AG04450 (cell line): ENCODE measurements at regions not wholly inside any gene's neighbourhood (a gene's known extent, or its start where the extent isn't known, plus 50 kb on each side); places are given as distances from the start of the nearest gene placed in this dataset.

Experiments used
- CTCF ChIA-PET: fragments of 300-600, 350-600 bp; formaldehyde crosslinking; extraction: SDS; loops from one replicate; lab custom pipeline; 2022; ENCODE audit warnings: antibody characterized with exemption, inconsistent platforms; lab: Charles Lee
- POLR2A ChIA-PET: fragments of 350-600 bp; formaldehyde crosslinking; extraction: SDS; loops from one replicate; lab custom pipeline; 2021; ENCODE audit warnings: antibody characterized with exemption, inconsistent platforms; lab: Yijun Ruan, JAX
- DNase-seq: peaks from one replicate; pipeline ENCODE4 v3.0.0-alpha.2; 2011; ENCODE audit warnings: low read depth, low spot score
- H3K27ac ChIP-seq: one replicate; pipeline ENCODE4 v1.5.1; 2012; ENCODE audit warnings: low read depth, low read length, control low read depth
- H3K27me3 ChIP-seq: one replicate; pipeline ENCODE4 v1.6.0; 2012; ENCODE audit warnings: low read length; ENCODE audit not compliant: control insufficient read depth, insufficient read depth
- H3K4me3 ChIP-seq: 2 replicates; pipeline ENCODE4 v1.5.1; 2011; ENCODE audit warnings: mild to moderate bottlenecking, low read depth, low read length, control low read depth
- H3K9me3 ChIP-seq: 2 replicates; pipeline ENCODE4 v1.5.1; 2012; ENCODE audit warnings: low read length; ENCODE audit not compliant: control insufficient read depth, insufficient read depth
- TF ChIP-seq, protein P1 (sequence below): IDR thresholded peaks from 2 replicates; pipeline ENCODE4 v1.5.1; 2011; ENCODE audit warnings: low read depth, low read length, control low read depth, inconsistent platforms

DNA sequence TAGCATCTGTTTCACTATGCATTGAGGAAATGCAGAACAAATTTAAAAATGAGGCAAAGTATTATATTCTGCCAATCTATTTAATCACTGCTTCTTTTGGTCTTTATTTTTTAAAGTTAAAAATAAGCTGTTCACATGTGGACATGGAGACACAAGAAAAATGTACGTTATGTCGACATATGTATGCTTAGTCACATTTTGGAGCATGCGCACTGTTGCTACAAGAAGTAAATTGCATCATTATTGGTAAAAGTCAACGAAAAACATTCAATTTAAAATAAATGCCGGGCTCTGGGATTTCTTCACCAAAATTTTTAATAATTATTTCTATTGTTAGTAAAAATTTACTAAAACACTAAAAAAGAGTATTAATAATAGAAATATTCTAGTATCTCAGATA is 876.3 kb upstream of the CTNND2 start:
- H3K4me3 ChIP-seq, result no peak overlapping the region
- TF ChIP-seq, protein P1, sequence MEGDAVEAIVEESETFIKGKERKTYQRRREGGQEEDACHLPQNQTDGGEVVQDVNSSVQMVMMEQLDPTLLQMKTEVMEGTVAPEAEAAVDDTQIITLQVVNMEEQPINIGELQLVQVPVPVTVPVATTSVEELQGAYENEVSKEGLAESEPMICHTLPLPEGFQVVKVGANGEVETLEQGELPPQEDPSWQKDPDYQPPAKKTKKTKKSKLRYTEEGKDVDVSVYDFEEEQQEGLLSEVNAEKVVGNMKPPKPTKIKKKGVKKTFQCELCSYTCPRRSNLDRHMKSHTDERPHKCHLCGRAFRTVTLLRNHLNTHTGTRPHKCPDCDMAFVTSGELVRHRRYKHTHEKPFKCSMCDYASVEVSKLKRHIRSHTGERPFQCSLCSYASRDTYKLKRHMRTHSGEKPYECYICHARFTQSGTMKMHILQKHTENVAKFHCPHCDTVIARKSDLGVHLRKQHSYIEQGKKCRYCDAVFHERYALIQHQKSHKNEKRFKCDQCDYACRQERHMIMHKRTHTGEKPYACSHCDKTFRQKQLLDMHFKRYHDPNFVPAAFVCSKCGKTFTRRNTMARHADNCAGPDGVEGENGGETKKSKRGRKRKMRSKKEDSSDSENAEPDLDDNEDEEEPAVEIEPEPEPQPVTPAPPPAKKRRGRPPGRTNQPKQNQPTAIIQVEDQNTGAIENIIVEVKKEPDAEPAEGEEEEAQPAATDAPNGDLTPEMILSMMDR, result no peak
- H3K9me3 ChIP-seq, result no peaks in the 10 kb centered on the region
- ChIA-PET POLR2A (no interaction called here), CTCF (no interaction called here)
- no peak overlapping the region for H3K27ac ChIP-seq
- DNase-seq, result no peak
- H3K27me3 ChIP-seq, result no peaks in the 10 kb centered on the region

DNA sequence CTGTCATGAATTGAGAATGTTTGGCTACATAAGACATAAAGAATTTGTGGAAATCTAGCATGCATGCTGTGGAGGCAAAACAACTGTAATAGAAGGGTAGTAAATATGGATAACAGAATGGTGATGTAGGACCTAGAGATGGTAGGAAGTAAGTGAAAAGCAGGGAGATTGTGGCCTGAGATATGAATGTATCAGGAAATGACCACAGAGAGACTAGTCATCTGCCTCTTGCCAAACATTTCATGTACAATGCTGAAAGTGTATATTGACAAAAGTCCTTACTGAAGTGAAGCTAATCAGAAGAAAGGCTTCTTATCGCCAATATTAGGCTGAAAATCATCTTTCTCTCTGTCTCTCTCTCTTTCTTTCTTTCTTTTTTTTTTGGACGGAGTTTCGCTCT is 873.1 kb upstream of the CTNND2 start:
- Histone ChIP-seq H3K4me3 (no peak overlapping the region), H3K27ac (no peak overlapping the region), H3K9me3 (no peaks in the 10 kb centered on the region), H3K27me3 (no peaks in the 10 kb centered on the region)
- DNase-seq, result no peak
- TF ChIP-seq, protein P1, result no peak
- CTCF ChIA-PET, result no interaction called here
- POLR2A ChIA-PET, result no interaction called here

DNA sequence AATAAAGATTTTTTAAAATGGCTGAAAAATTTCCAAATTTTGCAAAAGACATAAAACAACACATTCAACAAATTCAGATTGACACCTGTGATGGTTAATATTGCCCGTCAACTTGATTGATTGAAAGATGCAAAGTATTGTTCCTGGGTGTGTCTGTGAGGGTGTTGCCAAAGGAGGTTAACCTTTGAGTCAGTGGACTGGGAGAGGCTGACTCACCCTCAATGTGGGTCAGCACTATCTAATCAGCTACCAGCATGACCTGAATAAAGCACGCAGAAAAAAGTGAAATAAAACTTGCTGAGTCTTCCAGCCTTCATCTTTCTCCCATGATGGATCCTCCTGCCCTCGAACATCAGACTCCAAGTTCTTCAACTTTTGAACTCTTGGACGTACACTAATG is 868.0 kb upstream of the CTNND2 start:
- TF ChIP-seq, protein P1, result no peak
- POLR2A ChIA-PET, result no interaction called here
- CTCF ChIA-PET, result no interaction called here
- no peak for DNase-seq
- no peak overlapping the region for H3K4me3 ChIP-seq
- H3K9me3 ChIP-seq, result no peaks in the 10 kb centered on the region; the same call in 1 of the 2 replicates
- no peaks in the 10 kb centered on the region for H3K27me3 ChIP-seq
- H3K27ac ChIP-seq, result no peak overlapping the region

DNA sequence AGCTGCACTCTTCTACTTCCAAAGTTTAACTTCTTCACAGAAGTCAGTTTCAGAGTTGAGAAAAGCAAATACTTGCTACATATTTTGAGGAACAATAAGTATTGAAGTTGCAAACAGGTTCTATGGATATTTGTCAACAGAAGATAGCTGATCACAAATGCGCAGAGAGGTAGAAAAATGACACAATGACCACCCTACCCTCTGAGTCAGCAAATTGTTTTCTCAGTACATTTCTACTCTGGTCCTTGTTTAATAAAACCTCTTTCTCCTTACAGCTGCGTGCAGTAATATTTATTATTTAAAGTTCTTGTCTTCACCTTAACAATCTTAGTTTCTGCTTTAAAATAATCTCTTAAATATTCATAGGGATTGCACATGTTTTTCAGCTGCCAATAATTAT is 855.1 kb upstream of the CTNND2 start:
- Histone ChIP-seq H3K27me3 (no peaks in the 10 kb centered on the region), H3K27ac (no peak overlapping the region), H3K9me3 (no peaks in the 10 kb centered on the region), H3K4me3 (no peak overlapping the region)
- TF ChIP-seq, protein P1, result no peak
- DNase-seq, result no peak
- ChIA-PET CTCF (no interaction called here), POLR2A (no interaction called here)

DNA sequence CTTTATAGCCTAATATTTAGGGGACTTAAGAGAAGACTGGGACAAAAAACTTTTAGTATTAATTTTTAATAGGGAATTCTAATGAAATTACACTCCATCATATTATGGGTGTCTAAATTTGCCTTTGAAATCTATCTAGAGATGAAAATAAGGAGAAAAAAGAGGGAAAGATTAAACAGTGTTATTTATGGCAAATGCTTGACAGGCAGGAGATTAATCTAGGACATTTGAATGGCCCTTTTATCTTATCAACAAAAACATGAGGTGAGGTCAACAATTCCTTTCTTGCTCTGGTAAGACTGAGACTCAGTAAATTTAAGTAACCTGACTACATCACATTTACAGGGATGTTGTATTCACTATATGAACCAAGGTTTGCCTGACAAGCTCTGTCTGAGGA is 852.8 kb upstream of the CTNND2 start:
- no peak overlapping the region for H3K27ac ChIP-seq
- POLR2A ChIA-PET, result no interaction called here
- CTCF ChIA-PET, result no interaction called here
- H3K9me3 ChIP-seq, result peaks cover 2% of the 10 kb centered on the region; the same call in 1 of the 2 replicates
- DNase-seq, result no peak
- H3K4me3 ChIP-seq, result no peak overlapping the region
- no peaks in the 10 kb centered on the region for H3K27me3 ChIP-seq
- TF ChIP-seq, protein P1, result no peak
